ENCODE measurements at regions not wholly inside any gene's neighbourhood (a gene's known extent, or its start where the extent isn't known, plus 50 kb on each side); places are given as distances from the start of the nearest gene placed in this dataset.

- Histone ChIP-seq H3K27ac (ENCODE audit: low read depth, low read length, severe bottlenecking) (no peak overlapping the region), H3K4me1 (ENCODE audit: control insufficient read depth, insufficient read depth, low read length, poor library complexity, severe bottlenecking) (no peaks in the 10 kb centered on the region), H3K9me3 (ENCODE audit: control insufficient read depth, low read length) (no peaks in the 10 kb centered on the region), H3K36me3 (ENCODE audit: control insufficient read depth, insufficient read depth, low read length) (no peaks in the 10 kb centered on the region), H3K4me3 (ENCODE audit: extremely low read depth, insufficient read depth, low read length, poor library complexity, severe bottlenecking) (no peak overlapping the region)
- 91 to 96% methylated on average over 8 to 9 of the region's 13 CpGs for WGBS, 2 experiments (ENCODE audit: insufficient coverage in 2 of 2)
Observed at GRCh38 chr14:51507906-51508511, 143.7 kb upstream of the FRMD6 start.

DNA sequence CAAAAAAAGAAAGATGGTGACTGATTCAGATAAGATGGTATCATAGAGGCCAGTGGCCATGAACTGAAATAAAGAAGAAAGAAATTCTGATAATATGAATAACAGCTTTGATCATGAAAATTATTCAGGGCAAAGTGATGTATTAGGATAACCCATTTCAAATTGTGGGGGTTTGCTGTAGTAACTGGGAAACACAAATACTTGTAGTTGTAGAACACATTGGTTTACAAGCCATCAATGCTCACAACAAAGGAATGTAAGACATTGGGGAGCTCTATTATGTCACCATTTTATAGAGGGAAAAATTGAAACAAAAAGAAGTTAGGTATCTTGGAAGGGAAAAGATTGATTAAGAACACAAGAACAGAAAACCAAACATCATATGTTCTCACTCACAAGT is 140.4 kb upstream of the FRMD6 start:
- no peaks in the 10 kb centered on the region for H3K4me1 ChIP-seq (ENCODE audit: control insufficient read depth, insufficient read depth, low read length, poor library complexity, severe bottlenecking)
- no peaks in the 10 kb centered on the region for H3K36me3 ChIP-seq (ENCODE audit: control insufficient read depth, insufficient read depth, low read length)
- no peak overlapping the region for H3K4me3 ChIP-seq (ENCODE audit: extremely low read depth, insufficient read depth, low read length, poor library complexity, severe bottlenecking)
- H3K27ac ChIP-seq (ENCODE audit: low read depth, low read length, severe bottlenecking), result no peak overlapping the region
- no peaks in the 10 kb centered on the region for H3K9me3 ChIP-seq (ENCODE audit: control insufficient read depth, low read length)

DNA sequence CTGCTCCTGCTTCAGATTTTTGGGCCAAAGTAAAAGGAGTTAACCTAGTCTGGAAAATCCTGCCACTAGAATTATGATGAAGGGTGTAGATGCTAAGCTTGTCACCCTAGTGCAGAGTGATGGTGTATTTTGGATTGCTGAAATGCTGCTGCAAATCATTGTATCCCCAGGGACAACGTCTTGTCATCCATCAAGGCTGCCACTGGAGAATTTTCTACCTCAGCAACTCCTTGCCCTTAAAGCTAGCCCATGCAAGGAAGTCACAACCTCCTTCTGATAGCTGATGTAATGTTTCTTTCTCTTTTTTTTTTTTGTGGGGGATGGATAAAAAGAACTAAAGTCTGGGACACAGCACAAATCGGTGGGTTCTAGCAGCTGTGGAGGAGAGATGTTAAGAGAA is 139.4 kb upstream of the FRMD6 start:
- no peaks in the 10 kb centered on the region for H3K36me3 ChIP-seq (ENCODE audit: control insufficient read depth, insufficient read depth, low read length)
- H3K9me3 ChIP-seq (ENCODE audit: control insufficient read depth, low read length), result no peaks in the 10 kb centered on the region
- H3K4me3 ChIP-seq (ENCODE audit: extremely low read depth, insufficient read depth, low read length, poor library complexity, severe bottlenecking), result no peak overlapping the region
- no peak overlapping the region for H3K27ac ChIP-seq (ENCODE audit: low read depth, low read length, severe bottlenecking)
- 86% methylated on average over 1 of the region's 2 CpGs; no CpG with 5 or more reads in 1 of the 2 experiments for WGBS, 2 experiments (ENCODE audit: insufficient coverage in 2 of 2)
- no peaks in the 10 kb centered on the region for H3K4me1 ChIP-seq (ENCODE audit: control insufficient read depth, insufficient read depth, low read length, poor library complexity, severe bottlenecking)

DNA sequence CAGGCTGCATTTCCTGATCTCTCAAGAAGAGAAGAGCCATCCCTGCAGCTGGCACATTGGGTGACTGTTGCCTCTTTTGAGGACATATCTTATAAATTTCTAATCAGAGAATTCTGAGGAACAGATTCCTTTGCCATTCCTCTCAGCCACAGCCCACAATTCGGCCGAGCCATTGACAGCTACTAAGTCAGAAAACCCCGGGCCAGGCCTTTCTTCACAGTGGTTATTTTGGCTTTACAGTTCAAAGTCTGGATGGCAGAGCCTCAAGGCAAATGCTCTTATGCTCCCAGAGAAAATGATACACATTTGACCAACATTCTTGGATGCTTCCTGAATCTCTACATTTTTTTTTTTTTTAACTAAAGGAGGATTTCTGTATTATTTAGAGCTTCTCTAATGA is 138.4 kb upstream of the FRMD6 start:
- WGBS, 2 experiments (ENCODE audit: insufficient coverage in 2 of 2), result 97% methylated on average over 3 of the region's 3 CpGs; no CpG with 5 or more reads in 1 of the 2 experiments
- H3K4me1 ChIP-seq (ENCODE audit: control insufficient read depth, insufficient read depth, low read length, poor library complexity, severe bottlenecking), result no peaks in the 10 kb centered on the region
- no peaks in the 10 kb centered on the region for H3K36me3 ChIP-seq (ENCODE audit: control insufficient read depth, insufficient read depth, low read length)
- H3K9me3 ChIP-seq (ENCODE audit: control insufficient read depth, low read length), result no peaks in the 10 kb centered on the region
- H3K27ac ChIP-seq (ENCODE audit: low read depth, low read length, severe bottlenecking), result no peak overlapping the region
- no peak overlapping the region for H3K4me3 ChIP-seq (ENCODE audit: extremely low read depth, insufficient read depth, low read length, poor library complexity, severe bottlenecking)

DNA sequence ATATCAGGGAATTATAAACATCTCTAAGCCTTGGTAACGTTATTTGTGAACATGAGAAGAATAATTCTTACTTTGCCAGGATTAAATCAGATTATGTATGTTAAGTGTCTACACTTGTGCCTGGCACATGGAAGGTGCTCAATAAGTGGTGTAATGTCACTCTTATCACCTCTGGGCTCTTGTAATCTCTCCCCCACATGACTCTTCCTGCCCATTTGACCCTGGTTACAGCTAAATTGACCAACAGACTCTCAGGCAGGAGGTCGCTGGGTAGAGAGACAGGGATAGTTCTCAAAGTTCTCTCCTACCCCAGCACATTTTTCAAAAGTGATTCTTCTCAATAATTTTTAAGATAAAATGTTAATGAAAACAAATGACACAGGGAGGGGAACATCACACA is 137.8 kb upstream of the FRMD6 start:
- Histone ChIP-seq H3K27ac (ENCODE audit: low read depth, low read length, severe bottlenecking) (no peak overlapping the region), H3K4me1 (ENCODE audit: control insufficient read depth, insufficient read depth, low read length, poor library complexity, severe bottlenecking) (no peaks in the 10 kb centered on the region), H3K36me3 (ENCODE audit: control insufficient read depth, insufficient read depth, low read length) (no peaks in the 10 kb centered on the region), H3K9me3 (ENCODE audit: control insufficient read depth, low read length) (no peaks in the 10 kb centered on the region), H3K4me3 (ENCODE audit: extremely low read depth, insufficient read depth, low read length, poor library complexity, severe bottlenecking) (no peak overlapping the region)
- WGBS, 2 experiments (ENCODE audit: insufficient coverage in 2 of 2), result 88 to 100% methylated on average over 1 of the region's 2 CpGs

- Histone ChIP-seq H3K4me3 (ENCODE audit: extremely low read depth, insufficient read depth, low read length, poor library complexity, severe bottlenecking) (no peak overlapping the region), H3K4me1 (ENCODE audit: control insufficient read depth, insufficient read depth, low read length, poor library complexity, severe bottlenecking) (no peaks in the 10 kb centered on the region), H3K36me3 (ENCODE audit: control insufficient read depth, insufficient read depth, low read length) (no peaks in the 10 kb centered on the region), H3K27ac (ENCODE audit: low read depth, low read length, severe bottlenecking) (no peak overlapping the region), H3K9me3 (ENCODE audit: control insufficient read depth, low read length) (no peaks in the 10 kb centered on the region)
- 75 to 100% methylated on average over 2 to 3 of the region's 3 CpGs for WGBS, 2 experiments (ENCODE audit: insufficient coverage in 2 of 2)
Observed at GRCh38 chr14:51515611-51516010, 136.1 kb upstream of the FRMD6 start.

GRCh38 chr14:51516706-51517395 is 134.9 kb upstream of the FRMD6 start:
- no peaks in the 10 kb centered on the region for H3K36me3 ChIP-seq (ENCODE audit: control insufficient read depth, insufficient read depth, low read length)
- H3K4me3 ChIP-seq (ENCODE audit: extremely low read depth, insufficient read depth, low read length, poor library complexity, severe bottlenecking), result no peak overlapping the region
- no peak overlapping the region for H3K27ac ChIP-seq (ENCODE audit: low read depth, low read length, severe bottlenecking)
- no peaks in the 10 kb centered on the region for H3K9me3 ChIP-seq (ENCODE audit: control insufficient read depth, low read length)
- no peaks in the 10 kb centered on the region for H3K4me1 ChIP-seq (ENCODE audit: control insufficient read depth, insufficient read depth, low read length, poor library complexity, severe bottlenecking)
- WGBS, 2 experiments (ENCODE audit: insufficient coverage in 2 of 2), result 83% methylated on average over 3 of the region's 4 CpGs; no CpG with 5 or more reads in 1 of the 2 experiments

DNA sequence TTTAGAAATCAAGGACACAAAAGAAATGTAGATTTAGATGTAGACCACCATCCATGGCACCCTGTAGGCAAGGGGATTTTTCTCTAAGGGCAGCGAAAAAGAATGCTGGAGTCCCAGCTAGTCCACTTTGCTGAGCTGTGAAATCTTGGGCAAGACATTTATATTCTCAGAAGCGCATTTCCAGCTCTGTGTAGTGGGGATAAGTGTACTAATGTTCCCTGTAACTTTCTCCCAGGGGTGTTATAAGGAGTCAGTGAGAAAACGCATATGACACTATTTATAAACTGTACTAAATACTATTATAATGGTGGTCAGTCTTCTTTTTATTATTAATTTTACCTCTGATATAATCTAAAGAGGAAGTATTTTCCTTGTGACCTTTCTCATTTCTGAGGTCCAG is 133.4 kb upstream of the FRMD6 start:
- 80 to 89% methylated on average over 1 of the region's 3 CpGs for WGBS, 2 experiments (ENCODE audit: insufficient coverage in 2 of 2)
- Histone ChIP-seq H3K4me1 (ENCODE audit: control insufficient read depth, insufficient read depth, low read length, poor library complexity, severe bottlenecking) (no peaks in the 10 kb centered on the region), H3K27ac (ENCODE audit: low read depth, low read length, severe bottlenecking) (no peak overlapping the region), H3K4me3 (ENCODE audit: extremely low read depth, insufficient read depth, low read length, poor library complexity, severe bottlenecking) (no peak overlapping the region), H3K36me3 (ENCODE audit: control insufficient read depth, insufficient read depth, low read length) (no peaks in the 10 kb centered on the region), H3K9me3 (ENCODE audit: control insufficient read depth, low read length) (no peaks in the 10 kb centered on the region)

GRCh38 chr14:51518711-51519110 is 133.0 kb upstream of the FRMD6 start:
- no peak overlapping the region for H3K27ac ChIP-seq (ENCODE audit: low read depth, low read length, severe bottlenecking)

DNA sequence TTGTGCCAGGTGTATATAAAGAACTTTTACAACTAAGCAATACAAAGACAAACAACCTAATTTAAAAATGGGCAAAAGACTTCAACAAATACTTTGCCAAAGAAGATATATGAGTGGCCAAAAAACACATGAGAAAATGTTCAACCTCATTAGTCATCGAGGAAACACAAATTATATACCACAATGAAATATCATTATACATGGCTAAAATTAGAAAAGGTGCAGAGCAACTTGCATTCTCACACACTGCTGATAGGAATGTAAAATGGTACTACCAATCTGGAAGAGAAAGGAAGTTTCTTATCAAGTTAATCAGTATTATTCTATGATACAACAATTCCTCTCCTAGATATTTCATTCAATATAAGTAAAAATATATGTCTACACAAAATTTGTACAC is 131.6 kb upstream of the FRMD6 start:
- H3K36me3 ChIP-seq (ENCODE audit: control insufficient read depth, insufficient read depth, low read length), result no peaks in the 10 kb centered on the region
- WGBS, 2 experiments (ENCODE audit: insufficient coverage in 2 of 2), result no CpG with 5 or more reads among the region's 1 CpG
- no peak overlapping the region for H3K4me3 ChIP-seq (ENCODE audit: extremely low read depth, insufficient read depth, low read length, poor library complexity, severe bottlenecking)
- no peaks in the 10 kb centered on the region for H3K4me1 ChIP-seq (ENCODE audit: control insufficient read depth, insufficient read depth, low read length, poor library complexity, severe bottlenecking)
- no peak overlapping the region for H3K27ac ChIP-seq (ENCODE audit: low read depth, low read length, severe bottlenecking)
- no peaks in the 10 kb centered on the region for H3K9me3 ChIP-seq (ENCODE audit: control insufficient read depth, low read length)

More at GRCh38 chr14:51518711-51519110, 133.0 kb upstream of the FRMD6 start:
- H3K36me3 ChIP-seq (ENCODE audit: control insufficient read depth, insufficient read depth, low read length), result no peaks in the 10 kb centered on the region
- WGBS, 2 experiments (ENCODE audit: insufficient coverage in 2 of 2), result 78% methylated on average over 1 of the region's 2 CpGs; no CpG with 5 or more reads in 1 of the 2 experiments
- H3K4me3 ChIP-seq (ENCODE audit: extremely low read depth, insufficient read depth, low read length, poor library complexity, severe bottlenecking), result no peak overlapping the region
- no peaks in the 10 kb centered on the region for H3K9me3 ChIP-seq (ENCODE audit: control insufficient read depth, low read length)
- no peaks in the 10 kb centered on the region for H3K4me1 ChIP-seq (ENCODE audit: control insufficient read depth, insufficient read depth, low read length, poor library complexity, severe bottlenecking)

GRCh38 chr14:51521764-51522163 is 129.9 kb upstream of the FRMD6 start:
- H3K4me3 ChIP-seq (ENCODE audit: extremely low read depth, insufficient read depth, low read length, poor library complexity, severe bottlenecking), result no peak overlapping the region
- H3K9me3 ChIP-seq (ENCODE audit: control insufficient read depth, low read length), result no peaks in the 10 kb centered on the region
- H3K36me3 ChIP-seq (ENCODE audit: control insufficient read depth, insufficient read depth, low read length), result no peaks in the 10 kb centered on the region
- no peaks in the 10 kb centered on the region for H3K4me1 ChIP-seq (ENCODE audit: control insufficient read depth, insufficient read depth, low read length, poor library complexity, severe bottlenecking)
- H3K27ac ChIP-seq (ENCODE audit: low read depth, low read length, severe bottlenecking), result no peak overlapping the region

Data from mesodermal cell (in vitro differentiated cells).